WTC11 (cell line): ENCODE measurements at regions not wholly inside any gene's neighbourhood (a gene's known extent, or its start where the extent isn't known, plus 50 kb on each side); places are given as distances from the start of the nearest gene placed in this dataset.

Experiments
- ESRRA ChIP-seq: sonication (generic); formaldehyde crosslinking; IDR thresholded peaks from 2 replicates; pipeline ENCODE4 v1.8.1; 2022; ENCODE audit warnings: mild to moderate bottlenecking, missing genetic modification reagents, borderline replicate concordance
- FOXJ3 ChIP-seq: sonication (generic); formaldehyde crosslinking; IDR thresholded peaks from 2 replicates; pipeline ENCODE4 v1.9.0; 2021; ENCODE audit warnings: missing genetic modification reagents, mild to moderate bottlenecking, borderline replicate concordance
- NR3C1 ChIP-seq: sonication (generic); formaldehyde crosslinking; conservative IDR thresholded peaks from 2 replicates; pipeline ENCODE4 v1.8.1; 2023; ENCODE audit warnings: low read depth, mild to moderate bottlenecking, missing genetic modification reagents
- SMAD4 ChIP-seq: sonication (generic); formaldehyde crosslinking; IDR thresholded peaks from 2 replicates; pipeline ENCODE4 v1.8.0; 2022; ENCODE audit warnings: mild to moderate bottlenecking, missing genetic modification reagents
- SP1 ChIP-seq: sonication (generic); formaldehyde crosslinking; conservative IDR thresholded peaks from 2 replicates; pipeline ENCODE4 v1.8.1; 2022; ENCODE audit warnings: missing genetic modification reagents
- ZNF232 ChIP-seq: sonication (generic); formaldehyde crosslinking; IDR thresholded peaks from 2 replicates; pipeline ENCODE4 v1.8.0; 2022; ENCODE audit warnings: mild to moderate bottlenecking, missing genetic modification reagents
- TF ChIP-seq, protein P1 (sequence below): fragments of 200-600 bp; IDR thresholded peaks from 2 replicates; pipeline ENCODE4 v1.8.0; 2022; ENCODE audit warnings: antibody characterized with exemption
- TF ChIP-seq, protein P2 (sequence below): sonication (generic); formaldehyde crosslinking; IDR thresholded peaks from 2 replicates; pipeline ENCODE4 v1.8.1; 2023; ENCODE audit warnings: mild to moderate bottlenecking, missing genetic modification reagents, moderate library complexity
- TF ChIP-seq, protein P3 (sequence below): sonication (generic); formaldehyde crosslinking; IDR thresholded peaks from 2 replicates; pipeline ENCODE4 v1.8.0; 2022; ENCODE audit warnings: mild to moderate bottlenecking, missing genetic modification reagents
- TF ChIP-seq, protein P4 (sequence below): sonication (generic); formaldehyde crosslinking; IDR thresholded peaks from 2 replicates; pipeline ENCODE4 v1.8.1; 2023; ENCODE audit warnings: mild to moderate bottlenecking, missing genetic modification reagents
- TF ChIP-seq, protein P5 (sequence below): sonication (generic); formaldehyde crosslinking; conservative IDR thresholded peaks from 2 replicates; pipeline ENCODE4 v1.8.1; 2022; ENCODE audit warnings: mild to moderate bottlenecking, missing genetic modification reagents
- TF ChIP-seq, protein P6 (sequence below): sonication (generic); formaldehyde crosslinking; IDR thresholded peaks from 2 replicates; pipeline ENCODE4 v1.8.1; 2022; ENCODE audit warnings: missing genetic modification reagents, borderline replicate concordance
- TF ChIP-seq, protein P7 (sequence below): sonication (generic); formaldehyde crosslinking; IDR thresholded peaks from 2 replicates; pipeline ENCODE4 v1.8.1; 2023; ENCODE audit warnings: mild to moderate bottlenecking, missing genetic modification reagents, moderate library complexity

DNA sequence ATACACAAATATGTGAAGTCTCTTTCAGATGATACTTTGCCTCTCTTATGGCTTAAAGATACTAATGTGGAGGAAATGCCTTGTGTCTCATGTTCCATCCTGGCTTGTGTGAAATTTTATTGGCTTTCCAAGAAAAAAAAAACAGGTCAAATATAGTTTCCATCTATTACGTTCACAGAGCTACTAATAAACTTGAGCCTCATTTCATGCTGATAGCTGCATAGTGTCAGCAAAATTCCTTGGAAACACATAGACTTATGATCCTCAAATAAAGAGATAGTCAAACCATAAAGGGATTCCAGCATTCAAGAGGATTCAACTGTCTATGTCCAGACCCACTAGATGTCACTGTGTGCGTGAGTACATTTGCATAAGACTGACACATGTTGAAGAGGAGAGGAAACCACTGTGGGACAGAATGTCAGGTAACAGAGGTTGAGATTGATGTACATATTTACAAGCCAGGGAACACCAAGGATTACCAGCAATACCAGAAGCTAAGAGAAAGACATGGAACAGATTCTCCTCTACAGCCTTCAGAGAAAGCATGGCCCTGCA lies 266.6 kb downstream of the COL12A1 start:
- TF ChIP-seq, protein P1, sequence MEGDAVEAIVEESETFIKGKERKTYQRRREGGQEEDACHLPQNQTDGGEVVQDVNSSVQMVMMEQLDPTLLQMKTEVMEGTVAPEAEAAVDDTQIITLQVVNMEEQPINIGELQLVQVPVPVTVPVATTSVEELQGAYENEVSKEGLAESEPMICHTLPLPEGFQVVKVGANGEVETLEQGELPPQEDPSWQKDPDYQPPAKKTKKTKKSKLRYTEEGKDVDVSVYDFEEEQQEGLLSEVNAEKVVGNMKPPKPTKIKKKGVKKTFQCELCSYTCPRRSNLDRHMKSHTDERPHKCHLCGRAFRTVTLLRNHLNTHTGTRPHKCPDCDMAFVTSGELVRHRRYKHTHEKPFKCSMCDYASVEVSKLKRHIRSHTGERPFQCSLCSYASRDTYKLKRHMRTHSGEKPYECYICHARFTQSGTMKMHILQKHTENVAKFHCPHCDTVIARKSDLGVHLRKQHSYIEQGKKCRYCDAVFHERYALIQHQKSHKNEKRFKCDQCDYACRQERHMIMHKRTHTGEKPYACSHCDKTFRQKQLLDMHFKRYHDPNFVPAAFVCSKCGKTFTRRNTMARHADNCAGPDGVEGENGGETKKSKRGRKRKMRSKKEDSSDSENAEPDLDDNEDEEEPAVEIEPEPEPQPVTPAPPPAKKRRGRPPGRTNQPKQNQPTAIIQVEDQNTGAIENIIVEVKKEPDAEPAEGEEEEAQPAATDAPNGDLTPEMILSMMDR = no peak
- TF ChIP-seq, protein P2, sequence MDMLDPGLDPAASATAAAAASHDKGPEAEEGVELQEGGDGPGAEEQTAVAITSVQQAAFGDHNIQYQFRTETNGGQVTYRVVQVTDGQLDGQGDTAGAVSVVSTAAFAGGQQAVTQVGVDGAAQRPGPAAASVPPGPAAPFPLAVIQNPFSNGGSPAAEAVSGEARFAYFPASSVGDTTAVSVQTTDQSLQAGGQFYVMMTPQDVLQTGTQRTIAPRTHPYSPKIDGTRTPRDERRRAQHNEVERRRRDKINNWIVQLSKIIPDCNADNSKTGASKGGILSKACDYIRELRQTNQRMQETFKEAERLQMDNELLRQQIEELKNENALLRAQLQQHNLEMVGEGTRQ = no peak
- TF ChIP-seq, protein P3, sequence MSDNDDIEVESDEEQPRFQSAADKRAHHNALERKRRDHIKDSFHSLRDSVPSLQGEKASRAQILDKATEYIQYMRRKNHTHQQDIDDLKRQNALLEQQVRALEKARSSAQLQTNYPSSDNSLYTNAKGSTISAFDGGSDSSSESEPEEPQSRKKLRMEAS (CRISPR knock-in tag) = no peak
- TF ChIP-seq NR3C1 (CRISPR knock-in tag) (no peak), ESRRA (CRISPR knock-in tag) (no peak), FOXJ3 (no peak), SMAD4 (CRISPR knock-in tag) (no peak), ZNF232 (CRISPR knock-in tag) (no peak), SP1 (CRISPR knock-in tag) (no peak)
- TF ChIP-seq, protein P4, sequence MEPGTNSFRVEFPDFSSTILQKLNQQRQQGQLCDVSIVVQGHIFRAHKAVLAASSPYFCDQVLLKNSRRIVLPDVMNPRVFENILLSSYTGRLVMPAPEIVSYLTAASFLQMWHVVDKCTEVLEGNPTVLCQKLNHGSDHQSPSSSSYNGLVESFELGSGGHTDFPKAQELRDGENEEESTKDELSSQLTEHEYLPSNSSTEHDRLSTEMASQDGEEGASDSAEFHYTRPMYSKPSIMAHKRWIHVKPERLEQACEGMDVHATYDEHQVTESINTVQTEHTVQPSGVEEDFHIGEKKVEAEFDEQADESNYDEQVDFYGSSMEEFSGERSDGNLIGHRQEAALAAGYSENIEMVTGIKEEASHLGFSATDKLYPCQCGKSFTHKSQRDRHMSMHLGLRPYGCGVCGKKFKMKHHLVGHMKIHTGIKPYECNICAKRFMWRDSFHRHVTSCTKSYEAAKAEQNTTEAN = no peak
- TF ChIP-seq, protein P5, sequence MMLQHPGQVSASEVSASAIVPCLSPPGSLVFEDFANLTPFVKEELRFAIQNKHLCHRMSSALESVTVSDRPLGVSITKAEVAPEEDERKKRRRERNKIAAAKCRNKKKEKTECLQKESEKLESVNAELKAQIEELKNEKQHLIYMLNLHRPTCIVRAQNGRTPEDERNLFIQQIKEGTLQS (CRISPR knock-in tag) = no peak
- TF ChIP-seq, protein P6, sequence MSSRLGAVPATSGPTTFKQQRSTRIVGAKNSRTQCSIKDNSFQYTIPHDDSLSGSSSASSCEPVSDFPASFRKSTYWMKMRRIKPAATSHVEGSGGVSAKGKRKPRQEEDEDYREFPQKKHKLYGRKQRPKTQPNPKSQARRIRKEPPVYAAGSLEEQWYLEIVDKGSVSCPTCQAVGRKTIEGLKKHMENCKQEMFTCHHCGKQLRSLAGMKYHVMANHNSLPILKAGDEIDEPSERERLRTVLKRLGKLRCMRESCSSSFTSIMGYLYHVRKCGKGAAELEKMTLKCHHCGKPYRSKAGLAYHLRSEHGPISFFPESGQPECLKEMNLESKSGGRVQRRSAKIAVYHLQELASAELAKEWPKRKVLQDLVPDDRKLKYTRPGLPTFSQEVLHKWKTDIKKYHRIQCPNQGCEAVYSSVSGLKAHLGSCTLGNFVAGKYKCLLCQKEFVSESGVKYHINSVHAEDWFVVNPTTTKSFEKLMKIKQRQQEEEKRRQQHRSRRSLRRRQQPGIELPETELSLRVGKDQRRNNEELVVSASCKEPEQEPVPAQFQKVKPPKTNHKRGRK = no peak
- TF ChIP-seq, protein P7, sequence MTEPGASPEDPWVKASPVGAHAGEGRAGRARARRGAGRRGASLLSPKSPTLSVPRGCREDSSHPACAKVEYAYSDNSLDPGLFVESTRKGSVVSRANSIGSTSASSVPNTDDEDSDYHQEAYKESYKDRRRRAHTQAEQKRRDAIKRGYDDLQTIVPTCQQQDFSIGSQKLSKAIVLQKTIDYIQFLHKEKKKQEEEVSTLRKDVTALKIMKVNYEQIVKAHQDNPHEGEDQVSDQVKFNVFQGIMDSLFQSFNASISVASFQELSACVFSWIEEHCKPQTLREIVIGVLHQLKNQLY (CRISPR knock-in tag) = no peak
